ENCODE measurements at regions not wholly inside any gene's neighbourhood (a gene's known extent, or its start where the extent isn't known, plus 50 kb on each side); places are given as distances from the start of the nearest gene placed in this dataset.

GRCh38 chr12:85369365-85370154 lies 89.5 kb downstream of the ALX1 start:
- FAIRE-seq (no peak), ATAC-seq (no peak), DNase-seq (ENCODE audit: low read depth in 1 of 2, low spot score in 1 of 2) (no peak)
- 56% methylated on average over 4 of the region's 4 CpGs for WGBS (ENCODE audit: missing lambda C conversion rate)
- H3K4me1 ChIP-seq, result no peaks in the 10 kb centered on the region
- TF ChIP-seq CHD4 (IDR thresholded peaks at IDR 0.05; ENCODE audit: borderline replicate concordance) (no peak), CBX8 (IDR thresholded peaks at IDR 0.05) (no peak), TFCP2L1 (CRISPR knock-in tag; IDR thresholded peaks at IDR 0.05) (no peak), EP300 (IDR thresholded peaks at IDR 0.05) (no peak), ATOH8 (CRISPR knock-in tag; IDR thresholded peaks at IDR 0.05; ENCODE audit: low read depth) (no peak), E2F6 (IDR thresholded peaks at IDR 0.05; ENCODE audit: borderline replicate concordance, low read depth) (no peak), HEYL (CRISPR knock-in tag; IDR thresholded peaks at IDR 0.05) (no peak), POLR2AphosphoS2 (conservative IDR thresholded peaks at IDR 0.05; ENCODE audit: low read length) (no peak), FOXS1 (CRISPR knock-in tag; IDR thresholded peaks at IDR 0.05) (no peak), MAFK (IDR thresholded peaks at IDR 0.05; ENCODE audit: partially characterized antibody) (no peak), KDM5A (IDR thresholded peaks at IDR 0.05) (no peak), HOXB5 (CRISPR knock-in tag; IDR thresholded peaks at IDR 0.05) (no peak)
- H3K4me2 ChIP-seq, result no peak overlapping the region
- no peak overlapping the region for H3K4me3 ChIP-seq
- CTCF ChIA-PET, result no interaction called here
- POLR2A ChIA-PET, result no interaction called here
- H3K9me3 ChIP-seq, result no peaks in the 10 kb centered on the region
- H3K27ac ChIP-seq, result no peak overlapping the region

- no peak for ATAC-seq
- DNase-seq (ENCODE audit: low read depth in 1 of 2, low spot score in 1 of 2), result no peak
- H3K4me2 ChIP-seq, result no peak overlapping the region
- ChIA-PET CTCF (interaction anchor here (0.7 kb wide), 1 partner anchor 52 kb away, joined by 3 read pairs; no protein-coding TSS in a partner anchor), POLR2A (no interaction called here)
- no peaks in the 10 kb centered on the region for H3K4me1 ChIP-seq
- TF ChIP-seq JUNB (IDR thresholded peaks at IDR 0.05) (no peak), ESRRA (IDR thresholded peaks at IDR 0.05; ENCODE audit: borderline replicate concordance, low read length) (no peak), HDAC2 (IDR thresholded peaks at IDR 0.05) (no peak), KDM5A (IDR thresholded peaks at IDR 0.05) (no peak), POLR2AphosphoS2 (conservative IDR thresholded peaks at IDR 0.05; ENCODE audit: low read length) (no peak), CHD4 (IDR thresholded peaks at IDR 0.05; ENCODE audit: borderline replicate concordance) (no peak), BCL3 (IDR thresholded peaks at IDR 0.05) (no peak), SMC3 (IDR thresholded peaks at IDR 0.05) (no peak), RAD21 (conservative IDR thresholded peaks at IDR 0.05 in 1 of 2, IDR thresholded peaks at IDR 0.05 in 1 of 2) (no peak), HOXB5 (CRISPR knock-in tag; IDR thresholded peaks at IDR 0.05) (no peak), PBX3 (IDR thresholded peaks at IDR 0.05) (no peak), TP53 (CRISPR knock-in tag; IDR thresholded peaks at IDR 0.05) (no peak), ZSCAN20 (CRISPR knock-in tag; IDR thresholded peaks at IDR 0.05) (no peak), HMGXB4 (CRISPR knock-in tag; IDR thresholded peaks at IDR 0.05; ENCODE audit: borderline replicate concordance) (no peak), FOSL2 (IDR thresholded peaks at IDR 0.05) (no peak), FOSL2 (CRISPR knock-in tag; IDR thresholded peaks at IDR 0.05) (no peak), CBX2 (IDR thresholded peaks at IDR 0.05; ENCODE audit: borderline replicate concordance, low read depth) (no peak), ZC3H11A (IDR thresholded peaks at IDR 0.05) (no peak), ELK1 (IDR thresholded peaks at IDR 0.05; ENCODE audit: low read depth, low read length) (no peak), NPAS2 (CRISPR knock-in tag; IDR thresholded peaks at IDR 0.05; ENCODE audit: borderline replicate concordance) (no peak), MYC (IDR thresholded peaks at IDR 0.05; ENCODE audit: borderline replicate concordance, low read length) (no peak)
- peak; percentile 23 for FAIRE-seq
- H3K27ac ChIP-seq, result no peak overlapping the region
- H3K4me3 ChIP-seq, result no peak overlapping the region
- H3K9me3 ChIP-seq, result no peaks in the 10 kb centered on the region
- 78% methylated on average over 4 of the region's 4 CpGs for WGBS (ENCODE audit: missing lambda C conversion rate)
Observed at GRCh38 chr12:85373045-85373444, 93.0 kb downstream of the ALX1 start.
